Hematopoietic multipotent progenitor cell treated with erythropoietin and hydrocortisone succinate and interleukin-3 and kit ligand, for 4 days (in vitro differentiated cells): ENCODE measurements at regions not wholly inside any gene's neighbourhood (a gene's known extent, or its start where the extent isn't known, plus 50 kb on each side); places are given as distances from the start of the nearest gene placed in this dataset.

Experiments
- DNase-seq: peaks from one replicate; pipeline ENCODE4 v3.0.0-alpha.2; 2015

DNA sequence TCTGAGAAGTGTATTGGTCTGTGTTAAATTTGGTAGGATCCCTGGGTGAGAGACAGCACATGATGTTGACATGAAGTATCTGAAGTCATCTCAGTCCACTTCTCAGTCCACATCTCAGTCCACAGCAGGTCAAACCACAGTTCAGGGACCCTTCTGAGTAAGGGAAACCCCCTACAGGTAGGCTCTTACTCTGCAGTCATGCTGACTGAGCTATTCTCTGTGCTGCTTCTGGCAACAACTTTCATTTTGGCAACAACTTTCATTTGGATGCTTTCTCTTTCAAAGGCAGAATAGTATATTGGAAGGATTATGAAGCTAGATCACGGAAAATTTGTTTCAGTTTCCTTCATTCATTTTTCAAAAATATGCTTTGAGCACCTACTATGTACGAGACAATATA is 178.2 kb upstream of the GOLIM4 start:
- no peak for DNase-seq

DNA sequence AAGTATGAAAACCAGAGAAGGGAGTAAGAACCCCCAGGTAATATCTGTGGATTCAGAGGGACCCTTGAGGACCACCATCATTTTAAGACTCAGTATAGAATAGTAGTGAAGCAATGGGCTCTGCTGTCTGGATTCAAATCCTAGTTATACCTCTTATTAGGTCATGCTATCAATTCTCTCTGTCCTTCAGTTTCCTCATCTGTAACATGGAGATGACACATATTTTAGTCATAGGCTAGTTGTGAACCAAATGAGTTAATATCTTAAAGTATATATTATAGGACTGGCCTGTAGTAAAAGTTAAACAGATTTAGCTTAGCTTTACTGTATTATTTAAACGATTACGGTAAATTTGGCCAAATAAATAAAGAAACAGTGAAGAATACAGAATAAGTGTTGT is 177.3 kb upstream of the GOLIM4 start:
- DNase-seq: no peak

DNA sequence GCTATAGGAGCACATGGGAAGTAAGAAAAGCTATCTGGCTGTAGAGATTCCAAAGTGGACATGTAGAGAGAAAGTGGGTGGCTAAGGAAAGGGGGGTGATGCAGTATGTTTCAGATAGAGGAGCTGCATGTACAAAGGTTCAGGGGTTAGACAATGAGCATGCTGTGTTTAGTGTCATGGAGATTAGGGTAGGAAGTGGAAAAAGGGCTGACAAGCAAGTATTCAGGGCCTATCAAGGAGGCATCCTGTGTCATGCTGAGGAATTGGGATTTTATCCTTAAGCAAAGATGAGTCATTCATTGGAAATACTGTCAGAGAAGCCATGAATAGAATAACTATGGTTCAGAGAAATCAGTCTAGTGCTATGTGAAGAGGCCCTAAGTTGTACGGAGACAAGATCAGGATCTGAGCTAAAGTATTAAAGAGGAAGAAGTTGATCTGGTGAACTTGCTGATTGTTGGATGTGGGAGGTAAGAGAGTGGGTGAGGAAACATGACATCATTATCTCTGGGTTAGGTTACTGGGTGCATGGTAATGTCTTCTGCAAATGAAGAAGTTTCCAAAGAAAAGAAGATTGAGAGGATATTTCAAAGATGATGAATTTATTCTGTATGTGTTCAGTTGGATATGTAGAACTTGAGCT is 176.7 kb upstream of the GOLIM4 start:
- DNase-seq: peak; percentile 8

DNA sequence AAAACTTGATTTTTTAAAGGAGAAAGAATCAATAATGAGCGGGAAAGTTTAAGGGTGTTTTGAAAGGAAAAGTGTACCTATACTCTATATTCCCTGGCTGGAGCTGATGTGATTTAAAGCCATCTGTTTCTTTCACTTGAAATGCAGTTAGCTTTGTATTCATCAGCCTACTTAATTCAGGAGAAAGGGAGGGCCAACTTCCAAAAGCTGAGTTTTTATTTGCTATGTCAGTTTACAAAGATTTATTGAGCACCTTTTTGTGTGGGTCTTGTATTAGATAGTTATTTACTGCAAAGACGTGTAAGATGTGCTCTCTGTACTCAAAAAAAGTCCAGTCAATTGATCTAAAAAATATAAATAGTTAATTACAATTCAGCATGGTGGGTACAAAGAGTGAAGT is 176.2 kb upstream of the GOLIM4 start:
- DNase-seq: no peak

DNA sequence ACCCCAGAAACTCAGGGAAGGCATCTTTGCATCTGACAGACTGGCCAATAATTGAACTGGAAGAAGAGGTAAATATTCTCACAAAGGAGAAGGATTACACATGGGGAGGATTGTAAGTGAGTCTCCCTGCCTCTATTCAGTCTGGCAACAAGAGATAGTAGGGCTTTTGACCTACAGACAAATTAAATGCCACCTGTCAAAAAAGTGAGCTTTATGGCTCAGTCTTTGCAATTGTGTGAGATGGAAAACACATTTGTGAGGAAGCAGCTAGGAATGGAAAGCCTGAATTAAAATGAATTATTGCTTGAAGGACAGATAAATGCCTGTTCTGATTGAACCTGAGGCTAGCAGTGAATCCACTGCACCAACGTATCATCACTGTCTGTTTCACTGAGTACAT is 173.3 kb upstream of the GOLIM4 start:
- no peak for DNase-seq

DNA sequence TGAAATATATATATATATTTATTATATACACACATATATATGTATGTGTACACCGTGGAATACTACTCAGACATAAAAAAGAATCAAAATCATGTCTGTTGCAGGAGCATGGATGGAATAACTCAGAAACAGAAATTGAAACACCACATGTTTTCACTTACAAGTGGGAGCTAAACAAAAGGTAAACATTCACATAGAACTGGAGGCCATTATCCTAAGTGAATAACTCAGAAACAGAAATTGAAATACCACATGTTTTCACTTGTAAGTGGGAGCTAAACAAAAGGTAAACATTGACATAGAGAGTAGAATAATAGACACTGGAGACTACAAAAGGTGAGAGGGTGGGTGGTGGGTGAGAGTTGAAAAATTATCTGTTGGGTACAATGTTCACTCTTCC is 171.5 kb upstream of the GOLIM4 start:
- no peak for DNase-seq

DNA sequence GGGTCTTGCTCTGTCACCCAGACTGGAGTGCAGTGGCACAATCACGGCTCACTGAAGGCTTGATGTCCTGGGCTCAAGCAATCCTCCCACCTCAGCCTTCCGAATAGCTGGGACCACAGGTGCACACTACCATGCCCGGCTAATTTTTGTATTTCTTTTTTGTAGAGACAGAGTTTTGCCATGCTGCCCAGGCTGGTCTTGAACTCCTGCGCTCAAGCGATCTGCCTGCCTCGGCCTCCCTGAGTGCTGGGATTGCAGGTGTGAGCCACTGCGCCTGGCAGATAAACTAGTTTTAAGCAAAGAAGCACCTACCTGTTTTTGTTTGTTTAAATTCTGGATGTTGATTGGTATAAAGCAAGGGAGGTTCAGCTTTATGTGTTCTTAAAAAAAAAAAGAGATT is 170.6 kb upstream of the GOLIM4 start:
- no peak for DNase-seq

DNA sequence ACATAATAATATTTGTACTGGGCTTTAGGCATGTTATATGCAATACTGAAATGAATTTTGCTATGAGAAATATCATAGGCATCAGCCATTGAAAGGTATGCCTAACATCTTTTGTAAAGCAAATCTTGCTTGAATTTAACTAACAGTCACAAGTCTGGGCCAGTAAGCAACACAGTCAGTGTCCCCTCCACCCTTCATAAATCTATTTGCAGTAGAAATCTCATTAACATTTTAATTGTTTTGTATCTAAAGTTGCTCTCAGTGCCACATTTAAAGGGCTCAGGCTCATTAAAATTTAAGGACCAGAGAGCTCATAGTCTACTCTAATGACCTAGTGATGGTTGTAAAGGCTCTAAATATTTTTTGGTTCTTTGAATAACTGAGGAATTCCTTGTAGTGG is 167.2 kb upstream of the GOLIM4 start:
- DNase-seq: no peak

DNA sequence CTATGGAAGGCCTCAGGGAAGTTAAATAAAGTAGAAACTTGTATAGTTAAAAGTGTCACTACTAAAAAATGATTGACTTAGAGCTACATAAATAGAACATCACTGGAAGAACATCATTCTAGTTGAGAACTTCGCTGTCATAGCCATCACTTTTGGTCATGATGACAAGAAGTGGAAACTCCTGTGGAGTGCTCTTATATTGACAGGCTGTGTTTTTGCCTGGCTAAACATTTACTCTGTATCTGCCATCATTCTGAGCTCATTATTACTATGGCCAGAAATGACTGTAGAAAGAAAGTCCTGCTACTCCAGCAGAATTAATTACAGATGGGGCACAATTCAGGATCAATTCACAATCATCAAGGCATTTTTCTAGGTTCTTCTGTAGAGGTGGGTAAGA is 165.1 kb upstream of the GOLIM4 start:
- DNase-seq: no peak

DNA sequence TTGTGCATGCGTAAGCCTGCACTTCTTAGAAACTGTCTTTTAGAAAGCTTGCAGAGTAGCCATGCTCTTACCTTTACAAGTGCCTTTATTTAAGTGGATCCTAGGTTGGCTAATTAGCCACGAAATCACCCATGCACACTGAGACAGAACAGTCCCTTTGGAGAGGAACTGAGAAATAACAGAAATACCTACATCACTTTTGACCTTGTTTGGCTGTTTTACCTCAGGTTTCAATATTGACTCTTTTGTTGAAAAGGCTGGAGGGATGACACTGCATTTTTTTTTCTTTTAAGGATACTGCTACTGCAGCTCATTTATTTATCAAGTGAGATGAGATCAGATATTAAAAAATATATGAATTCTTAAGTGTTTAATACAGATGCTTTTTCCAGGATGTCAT is 155.6 kb upstream of the GOLIM4 start:
- no peak for DNase-seq

DNA sequence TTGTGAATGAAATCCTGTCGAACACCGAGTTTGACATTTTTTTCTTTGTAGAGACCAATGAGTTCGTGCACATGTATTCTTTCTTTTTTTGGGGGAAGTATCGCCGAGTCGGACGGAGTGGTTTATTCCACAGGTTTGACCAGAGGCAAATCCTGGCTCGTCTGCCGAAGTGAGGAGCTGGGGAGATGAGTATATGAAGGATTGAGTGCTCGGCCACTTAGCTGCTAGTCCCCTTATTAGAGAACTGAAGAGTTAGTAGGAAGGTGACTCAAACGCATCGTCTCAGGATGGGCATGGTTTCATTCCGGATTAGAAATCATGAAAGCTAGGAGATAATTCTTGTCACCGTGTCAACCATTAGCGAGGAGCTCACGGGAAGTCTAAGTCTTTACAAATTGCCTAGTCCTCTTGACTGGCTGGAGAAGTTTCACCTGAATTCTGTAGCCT is 154.7 kb upstream of the GOLIM4 start:
- peak; percentile 30 for DNase-seq

DNA sequence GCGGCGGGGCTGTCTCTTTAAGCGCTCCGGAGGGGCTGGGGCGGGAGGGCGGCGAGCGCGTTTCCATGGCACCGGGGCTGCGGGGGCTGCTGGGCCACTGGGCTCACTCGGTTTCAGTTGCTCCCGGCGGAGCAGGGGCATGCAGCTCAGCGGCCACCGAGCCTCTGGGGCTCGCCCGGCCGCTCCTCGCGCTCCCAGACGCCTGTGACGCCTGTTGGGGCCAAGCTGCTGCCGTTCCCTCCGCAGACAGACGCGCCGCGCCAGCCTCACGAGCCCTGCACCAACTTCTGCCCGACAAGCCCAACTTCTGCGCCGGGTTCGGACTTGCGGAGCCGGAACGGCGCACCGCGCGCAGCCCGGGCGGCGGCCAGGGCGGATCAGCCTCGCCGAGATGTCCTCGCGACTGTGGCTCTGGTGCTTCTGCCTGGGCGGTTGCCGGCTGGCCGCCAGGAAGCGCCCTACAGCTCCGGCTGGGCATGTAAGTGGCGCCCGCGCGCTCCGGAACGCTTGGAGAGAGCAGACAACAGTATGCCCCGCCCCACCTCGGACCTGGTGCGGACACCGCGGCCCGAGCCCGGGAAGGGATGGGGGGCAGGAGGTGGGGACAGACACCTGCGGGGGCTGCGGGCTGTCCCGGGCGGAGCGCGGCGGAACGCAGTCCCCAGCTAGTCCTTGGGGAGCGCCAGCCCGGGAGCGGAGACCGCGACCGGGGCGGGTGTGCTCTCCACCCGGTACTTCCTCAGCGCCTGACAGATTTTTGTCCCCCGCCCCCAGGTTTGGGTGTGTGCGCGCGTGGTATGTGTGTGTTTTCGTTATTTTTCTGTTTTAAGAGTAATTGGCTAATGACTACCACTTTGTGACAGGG is 154.1 kb upstream of the GOLIM4 start:
- DNase-seq: peak; percentile 94

DNA sequence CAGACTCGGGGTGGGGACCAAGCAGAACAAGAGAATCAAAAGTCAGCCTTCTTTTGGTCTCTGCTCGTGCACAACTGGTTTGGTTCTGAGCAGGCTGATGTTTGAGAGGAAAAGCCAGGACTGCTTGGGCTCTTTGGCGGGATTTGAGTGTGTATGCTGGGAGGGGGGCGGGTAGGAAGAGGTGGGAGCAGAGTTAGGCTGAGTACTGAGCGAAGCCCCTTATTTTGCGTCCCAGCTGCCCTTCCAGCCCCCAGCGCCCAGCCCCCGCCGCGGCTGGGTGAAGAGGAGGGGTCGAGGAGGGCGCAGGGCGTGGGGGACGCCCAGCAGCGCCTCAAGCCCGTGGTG is 153.5 kb upstream of the GOLIM4 start:
- DNase-seq: peak; percentile 44

DNA sequence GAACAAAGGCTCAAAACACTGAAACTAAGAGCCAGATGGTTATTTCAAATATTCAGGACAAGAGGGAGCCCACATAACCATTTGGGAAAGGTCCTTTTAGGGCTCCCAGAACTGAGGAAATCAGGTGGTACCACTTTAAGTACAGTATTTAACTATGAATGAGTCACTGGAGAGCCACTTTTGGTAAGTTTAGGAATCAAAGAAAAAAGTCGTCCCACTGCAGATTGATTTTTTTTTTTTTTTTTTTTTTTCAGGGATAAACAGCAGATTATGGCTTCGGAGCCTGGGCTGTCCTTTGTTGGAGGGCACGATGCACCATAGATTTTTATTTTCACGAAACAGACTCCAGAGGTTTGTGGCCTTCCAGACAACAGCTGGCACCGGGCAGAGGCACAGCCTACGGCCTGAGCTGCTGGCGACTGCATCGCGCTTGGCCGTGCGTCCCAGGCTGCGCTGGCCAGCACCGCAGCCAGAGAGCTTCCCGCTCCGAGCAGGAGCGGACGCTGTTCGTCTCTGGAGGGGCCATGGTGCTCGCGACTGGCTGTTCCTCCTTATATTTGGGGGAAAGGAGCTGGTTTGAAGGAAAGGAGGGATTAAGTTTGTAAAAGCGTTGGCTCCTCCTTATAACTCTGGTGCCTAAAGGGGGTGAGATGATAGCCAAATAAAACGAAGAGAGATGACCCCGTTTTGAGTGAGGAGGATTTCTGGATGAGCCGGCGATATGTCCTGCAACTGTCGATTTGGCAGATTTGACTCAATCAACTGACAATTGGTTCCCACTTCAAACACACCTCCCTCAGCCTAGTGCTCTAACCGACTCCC is 152.9 kb upstream of the GOLIM4 start:
- DNase-seq: peak; percentile 43

DNA sequence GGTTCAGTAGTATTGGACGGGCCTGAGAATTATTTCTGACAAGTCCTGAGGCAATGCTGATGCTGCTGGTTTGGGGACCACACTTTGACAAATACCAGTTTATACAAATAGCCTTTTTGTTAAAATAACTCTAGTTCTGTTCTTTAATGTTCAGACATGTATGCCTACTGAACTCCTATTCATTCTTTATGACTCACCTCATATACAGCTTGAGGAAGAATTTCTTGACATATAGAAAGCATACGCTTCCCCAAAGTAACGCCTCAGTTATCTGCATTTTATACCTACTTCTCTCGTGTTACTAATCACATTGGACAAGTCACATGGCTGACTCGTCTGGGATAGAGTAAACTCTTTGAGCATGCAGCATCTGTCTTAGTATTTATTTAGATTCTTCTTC is 145.4 kb upstream of the GOLIM4 start:
- DNase-seq: no peak

DNA sequence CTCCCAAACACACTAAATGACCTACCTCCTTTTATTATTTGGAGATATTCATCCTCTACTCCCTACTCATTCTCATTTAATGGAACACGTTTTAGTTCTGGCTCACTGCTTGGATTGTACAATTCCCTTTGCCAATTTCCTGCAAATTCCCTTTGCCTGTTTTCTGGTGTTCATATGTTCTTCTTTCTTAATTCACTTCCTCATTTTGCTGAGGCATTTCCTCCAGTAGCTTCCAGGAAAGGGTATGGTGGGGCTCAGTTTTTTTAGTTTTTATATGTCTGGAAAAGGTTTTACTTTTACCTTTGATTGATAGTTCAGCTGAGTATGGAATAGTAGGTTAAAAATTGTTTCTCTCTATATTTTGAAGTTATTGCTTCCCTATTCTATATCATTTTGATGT is 143.6 kb upstream of the GOLIM4 start:
- no peak for DNase-seq

DNA sequence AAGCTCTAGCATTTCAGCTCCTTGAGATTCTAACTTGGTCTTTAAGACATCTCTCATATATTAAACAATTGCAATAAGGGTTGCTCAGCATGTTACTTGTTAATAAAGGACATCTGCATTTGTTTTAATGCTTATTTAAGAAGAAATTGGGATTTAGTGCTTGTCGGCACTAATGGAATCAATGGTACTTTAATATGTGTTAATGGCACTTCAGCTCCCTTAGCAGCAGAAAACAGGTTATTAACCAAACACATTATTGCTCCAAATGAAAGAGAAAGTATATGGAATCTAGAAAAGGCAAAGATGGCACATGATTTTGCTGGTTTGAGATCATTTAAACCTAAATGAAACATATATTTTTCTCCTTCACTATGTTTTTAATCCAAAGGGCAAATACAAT is 137.3 kb upstream of the GOLIM4 start:
- DNase-seq: no peak

DNA sequence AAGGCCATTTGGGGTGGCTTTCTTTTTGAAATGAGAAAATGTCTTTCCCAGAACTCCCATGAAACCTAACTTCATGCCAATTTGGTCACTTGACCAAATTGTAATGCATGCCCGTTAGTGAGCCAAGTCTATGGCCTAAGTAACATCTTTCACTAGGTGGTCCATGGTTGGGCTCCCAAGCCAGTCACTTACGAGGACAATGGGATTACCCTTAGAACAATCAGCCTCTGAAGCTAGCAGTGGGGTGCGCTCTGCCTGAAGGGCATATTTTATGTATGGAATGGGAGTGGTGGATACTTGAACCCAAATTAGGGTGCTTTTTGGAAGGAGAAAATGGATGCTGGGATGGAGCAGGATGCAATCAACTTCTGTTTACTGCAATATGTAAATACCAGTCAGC is 127.4 kb upstream of the GOLIM4 start:
- no peak for DNase-seq

DNA sequence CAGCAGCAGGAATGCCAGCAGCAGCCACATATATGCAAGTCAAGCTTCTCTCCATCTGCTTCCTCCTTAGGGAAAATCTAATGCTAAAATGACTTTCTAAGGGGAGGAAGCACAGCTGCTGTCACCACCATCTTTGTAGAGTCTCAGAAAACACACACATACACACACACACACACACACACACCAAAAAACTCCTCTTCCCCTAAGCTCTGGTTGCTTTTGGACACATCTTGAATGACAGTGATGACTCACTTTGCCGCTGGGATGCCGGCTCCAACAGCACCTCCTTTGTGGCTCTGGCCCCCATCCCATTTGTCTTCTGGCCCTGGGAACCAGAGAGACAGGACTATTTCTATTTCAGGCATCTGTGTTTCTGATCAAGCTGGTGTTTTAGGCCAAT is 124.8 kb upstream of the GOLIM4 start:
- no peak for DNase-seq

DNA sequence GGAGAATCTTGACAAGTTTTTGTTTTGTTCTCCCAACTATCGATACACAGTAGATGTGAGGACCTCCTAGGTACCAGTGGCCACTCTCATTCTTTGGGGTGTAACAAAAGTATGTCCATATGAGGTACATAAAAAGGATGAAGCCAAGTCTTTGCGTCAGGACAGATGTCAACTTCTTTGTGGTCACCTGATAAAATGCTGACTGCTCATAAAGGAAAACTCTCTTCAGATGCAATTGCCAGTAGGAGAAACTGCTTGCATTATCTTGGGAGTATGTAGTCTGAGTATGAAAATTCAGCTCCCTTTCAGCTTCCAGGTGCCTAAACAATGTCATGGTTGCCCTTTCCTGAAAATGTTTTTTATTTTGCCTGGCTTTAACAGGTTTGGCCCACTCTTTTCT is 123.8 kb upstream of the GOLIM4 start:
- DNase-seq: no peak

DNA sequence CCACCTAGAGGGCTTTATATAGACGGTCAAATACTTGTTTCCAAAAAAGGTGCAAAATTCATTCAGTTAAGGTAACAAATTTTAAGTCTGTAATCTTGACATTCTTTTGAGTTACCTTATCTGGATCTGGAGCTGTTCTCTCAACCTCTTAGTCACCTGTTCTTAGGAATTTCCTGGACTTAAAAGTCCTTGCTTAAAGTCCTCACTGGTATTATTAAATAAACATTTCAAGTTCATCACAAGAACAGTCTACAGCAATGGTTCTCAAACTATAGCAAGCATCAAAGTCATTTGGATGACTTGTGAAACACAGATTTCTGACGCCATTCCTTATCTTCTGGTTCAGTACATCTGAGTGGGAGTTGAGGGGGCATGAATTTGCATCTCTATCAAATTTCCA is 122.9 kb upstream of the GOLIM4 start:
- no peak for DNase-seq

DNA sequence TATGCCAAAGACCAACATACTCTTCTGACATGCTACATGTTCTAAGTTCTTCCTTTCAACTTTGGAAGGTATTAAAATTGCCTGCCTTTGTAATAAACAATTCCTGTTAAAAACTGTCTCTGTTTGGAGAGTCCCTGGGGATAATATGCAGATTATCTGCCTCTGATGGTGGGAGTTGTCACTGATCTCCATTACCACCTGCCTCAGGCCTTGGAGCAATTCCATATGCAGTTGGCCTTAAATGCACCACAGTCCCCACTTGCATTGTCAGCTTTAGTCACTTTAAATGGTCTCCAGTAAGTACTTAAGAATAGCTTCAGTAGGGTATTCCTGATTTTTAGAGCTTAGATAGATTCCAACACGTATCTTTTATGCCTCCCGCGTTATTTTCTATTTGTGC is 121.1 kb upstream of the GOLIM4 start:
- DNase-seq: no peak

DNA sequence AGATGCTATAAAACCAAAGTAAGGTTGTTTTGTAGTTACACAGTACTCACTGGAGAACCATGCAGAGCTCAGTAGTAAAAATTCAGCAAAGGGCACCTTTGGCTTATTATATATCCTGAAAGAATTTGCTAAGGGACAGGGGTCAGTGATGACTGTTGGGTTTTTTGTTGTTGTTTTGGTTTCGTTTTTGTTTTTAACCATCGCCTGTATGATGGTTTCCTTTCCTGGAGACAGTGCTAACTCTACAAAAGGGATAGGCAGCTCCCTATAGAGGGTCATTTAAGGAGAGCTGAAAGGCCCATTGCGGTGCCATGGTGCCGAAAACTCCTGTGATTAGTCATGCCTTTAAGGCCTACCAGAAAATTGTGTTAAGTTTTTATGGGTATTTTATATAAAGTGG is 118.2 kb upstream of the GOLIM4 start:
- peak; percentile 22 for DNase-seq
